Endothelial cell of umbilical vein (primary cell): ENCODE measurements at regions not wholly inside any gene's neighbourhood (a gene's known extent, or its start where the extent isn't known, plus 50 kb on each side); places are given as distances from the start of the nearest gene placed in this dataset.

Experiments
- BruUV-seq: library from RNA; stranded (reverse); fragments of 400-500 nt; replicated peaks from 2 replicates; lab custom pipeline; 2021; lab: Mats Ljungman, UMichigan
- CTCF ChIA-PET: fragments of 300-600, 350-600 bp; sonication (Branson Sonifier 250); formaldehyde crosslinking; loops from one replicate; lab custom pipeline; 2021; ENCODE audit warnings: antibody characterized with exemption, inconsistent platforms; lab: Charles Lee
- POLR2A ChIA-PET: fragments of 300-600, 350-600 bp; sonication (Branson Sonifier 250); formaldehyde crosslinking; loops from one replicate; lab custom pipeline; 2021; ENCODE audit warnings: antibody characterized with exemption, inconsistent platforms; lab: Charles Lee
- DNase-seq: peaks from one replicate; pipeline ENCODE4 v3.0.0-alpha.2; 2011; ENCODE audit warnings: low read depth, low spot score
- FAIRE-seq: peaks from 2 replicates; lab custom pipeline; 2011; peaks lifted over from hg19 to GRCh38; lab: Jason Lieb, UNC
- H2AFZ ChIP-seq: 2 replicates; pipeline ENCODE4 v1.6.0; 2012; ENCODE audit warnings: low read depth, low read length, control low read depth, inconsistent platforms
- H3K27ac ChIP-seq: 2 replicates; pipeline ENCODE4 v1.5.1; 2011; ENCODE audit warnings: low read depth, mild to moderate bottlenecking, control low read depth, low read length, moderate library complexity; ENCODE audit not compliant: insufficient read depth
- H3K27me3 ChIP-seq, 2 experiments: 2 replicates each; pipeline versions ENCODE4 v1.6.0 to v1.6.1; 2011; ENCODE audit warnings: low read length in 2 of 2, mixed read lengths in 1 of 2; ENCODE audit not compliant: control insufficient read depth in 2 of 2, insufficient read depth in 2 of 2
- H3K36me3 ChIP-seq, 2 experiments: 2 replicates in 1 of 2; 3 replicates in 1 of 2; pipeline ENCODE4 v1.5.1; 2011; ENCODE audit warnings: low read length in 2 of 2, mild to moderate bottlenecking in 1 of 2, moderate library complexity in 1 of 2; ENCODE audit not compliant: control insufficient read depth in 2 of 2, insufficient read depth in 2 of 2; ENCODE audit errors: extremely low read depth in 1 of 2
- H3K4me1 ChIP-seq: 3 replicates; pipeline ENCODE4 v1.5.1; 2011; ENCODE audit warnings: mild to moderate bottlenecking, low read length; ENCODE audit not compliant: control insufficient read depth, insufficient read depth; ENCODE audit errors: extremely low read depth
- H3K4me2 ChIP-seq: 2 replicates; pipeline ENCODE4 v1.6.1; 2011; ENCODE audit warnings: low read length, control low read depth, mixed read lengths; ENCODE audit not compliant: insufficient read depth
- H3K4me3 ChIP-seq, 3 experiments: fragments of 200-600 bp in 1 of 3; sonication (generic), shearing (Covaris generic) in 1 of 3; replicated peaks in 1 of 3; 2 replicates each; pipeline ENCODE4 v1.5.1; 2011 to 2016; ENCODE audit warnings: control low read depth in 3 of 3, low read length in 3 of 3, mild to moderate bottlenecking in 2 of 3, inconsistent platforms in 1 of 3, low read depth in 1 of 3, moderate library complexity in 1 of 3; ENCODE audit not compliant: insufficient read depth in 1 of 3
- H3K79me2 ChIP-seq: 2 replicates; pipeline ENCODE4 v1.6.0; 2012; ENCODE audit warnings: low read length, inconsistent platforms; ENCODE audit not compliant: control insufficient read depth, insufficient read depth
- H3K9ac ChIP-seq: replicated peaks from 2 replicates; pipeline ENCODE3; 2011; ENCODE audit warnings: low read length, control low read depth; ENCODE audit not compliant: insufficient read depth; ENCODE audit errors: extremely low read depth
- H3K9me1 ChIP-seq: replicated peaks from 3 replicates; pipeline ENCODE4 v1.6.0; 2011; ENCODE audit warnings: mild to moderate bottlenecking, low read length; ENCODE audit not compliant: control insufficient read depth, insufficient read depth; ENCODE audit errors: extremely low read depth
- H3K9me3 ChIP-seq: replicated peaks from 2 replicates; pipeline ENCODE4 v1.5.1; 2012; ENCODE audit warnings: low read length, inconsistent platforms; ENCODE audit not compliant: control insufficient read depth, insufficient read depth
- H4K20me1 ChIP-seq: replicated peaks from 2 replicates; pipeline ENCODE3; 2011; ENCODE audit warnings: mild to moderate bottlenecking, low read length; ENCODE audit not compliant: control insufficient read depth, insufficient read depth; ENCODE audit errors: extremely low read depth
- EZH2 ChIP-seq: IDR thresholded peaks from 2 replicates; pipeline ENCODE4 v1.6.1; 2012; ENCODE audit warnings: borderline replicate concordance, low read depth, mild to moderate bottlenecking, moderate library complexity, low read length, inconsistent platforms; ENCODE audit not compliant: severe bottlenecking
- FOS ChIP-seq: IDR thresholded peaks from 2 replicates; pipeline ENCODE4 v1.6.1; 2011; ENCODE audit warnings: mild to moderate bottlenecking, low read length, moderate library complexity, borderline replicate concordance; ENCODE audit not compliant: insufficient read depth
- GATA2 ChIP-seq: IDR thresholded peaks from 2 replicates; pipeline ENCODE4 v1.7.0; 2011; ENCODE audit warnings: low read depth, mild to moderate bottlenecking, moderate library complexity, mixed read lengths, low read length; ENCODE audit not compliant: insufficient read length, insufficient read depth
- JUN ChIP-seq: IDR thresholded peaks from 2 replicates; pipeline ENCODE4 v1.6.1; 2011; ENCODE audit warnings: borderline replicate concordance, low read depth; ENCODE audit not compliant: insufficient read length, insufficient read depth
- MYC ChIP-seq: IDR thresholded peaks from one replicate; pipeline ENCODE4 v1.6.1; 2011; ENCODE audit warnings: mild to moderate bottlenecking, low read depth, low read length
- POLR2A ChIP-seq: IDR thresholded peaks from 2 replicates; pipeline ENCODE4 v1.6.1; 2012; ENCODE audit warnings: low read depth, mild to moderate bottlenecking, control low read depth, low read length
- POLR2AphosphoS5 ChIP-seq: IDR thresholded peaks from 2 replicates; pipeline ENCODE4 v1.6.1; 2012; ENCODE audit warnings: low read depth, mild to moderate bottlenecking, control low read depth, low read length, moderate library complexity; ENCODE audit not compliant: insufficient read depth
- dilution Hi-C: fragments of 300-500 bp; cut with MboI; formaldehyde crosslinking; loops from one replicate; pipeline ENCODE4 v1.15.0; 2019; ENCODE audit warnings: low sequenced_read_pairs; ENCODE audit not compliant: extremely low pct_ligation_motif_present
- intact Hi-C: fragments of 100-400 bp; cut with micrococcal nuclease; formaldehyde crosslinking; loops from one replicate; pipeline ENCODE4 v1.10.0; 2022
- TF ChIP-seq, protein P1 (sequence below), 2 donors: IDR thresholded peaks; 1 replicate in 1 of 2; 2 replicates in 1 of 2; pipeline ENCODE4 v1.5.1; 2011; ENCODE audit warnings: low read length in 2 of 2, mild to moderate bottlenecking in 2 of 2, moderate library complexity in 2 of 2, control low read depth in 1 of 2, inconsistent platforms in 1 of 2, low read depth in 1 of 2; ENCODE audit not compliant: insufficient read depth in 1 of 2; ENCODE audit errors: extremely low read depth in 1 of 2
- TF ChIP-seq, protein P2 (sequence below): IDR thresholded peaks from 2 replicates; pipeline ENCODE4 v1.6.1; 2011; ENCODE audit not compliant: insufficient read depth, insufficient read length

DNA sequence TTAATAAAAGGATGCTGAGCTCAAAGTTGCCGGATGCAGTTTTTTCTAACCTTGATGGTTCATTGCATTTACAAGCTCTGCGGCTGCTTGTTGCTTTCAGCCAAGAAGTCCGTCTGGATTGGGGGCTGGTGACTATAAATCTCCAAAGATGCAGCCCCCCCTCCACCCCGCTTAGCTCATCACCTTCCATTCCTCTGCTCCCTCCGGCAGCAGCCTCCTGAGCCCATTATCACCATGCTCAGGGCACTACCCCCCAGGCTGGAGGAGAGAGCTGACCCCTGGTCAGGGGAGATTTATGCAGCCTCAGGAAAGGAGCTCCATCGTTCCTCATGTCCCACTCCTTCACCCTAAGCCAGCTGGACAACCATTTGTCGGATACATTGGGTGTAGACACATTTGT lies 55.3 kb upstream of the ZRANB1 start:
- Histone ChIP-seq H3K9me1 (no peaks in the 10 kb centered on the region), H4K20me1 (no peaks in the 10 kb centered on the region), H3K4me1 (no peaks in the 10 kb centered on the region), H3K36me3 (no peaks in the 10 kb centered on the region), H3K27ac (no peak overlapping the region), H3K27me3 (no peaks in the 10 kb centered on the region), H3K9me3 (no peaks in the 10 kb centered on the region), H3K9ac (no peak overlapping the region), H2AFZ (no peak overlapping the region), H3K79me2 (no peaks in the 10 kb centered on the region), H3K4me2 (no peak overlapping the region), H3K4me3 (no peak overlapping the region)
- POLR2A ChIA-PET, result interaction anchor here (0.6 kb wide), 1 partner anchor 30 kb away, joined by 4 read pairs; no protein-coding TSS in a partner anchor
- DNase-seq (no peak), FAIRE-seq (no peak)
- TF ChIP-seq MYC (no peak), POLR2A (no peak), POLR2AphosphoS5 (no peak), JUN (no peak), GATA2 (no peak), EZH2 (no peak), FOS (no peak)
- TF ChIP-seq, protein P1, sequence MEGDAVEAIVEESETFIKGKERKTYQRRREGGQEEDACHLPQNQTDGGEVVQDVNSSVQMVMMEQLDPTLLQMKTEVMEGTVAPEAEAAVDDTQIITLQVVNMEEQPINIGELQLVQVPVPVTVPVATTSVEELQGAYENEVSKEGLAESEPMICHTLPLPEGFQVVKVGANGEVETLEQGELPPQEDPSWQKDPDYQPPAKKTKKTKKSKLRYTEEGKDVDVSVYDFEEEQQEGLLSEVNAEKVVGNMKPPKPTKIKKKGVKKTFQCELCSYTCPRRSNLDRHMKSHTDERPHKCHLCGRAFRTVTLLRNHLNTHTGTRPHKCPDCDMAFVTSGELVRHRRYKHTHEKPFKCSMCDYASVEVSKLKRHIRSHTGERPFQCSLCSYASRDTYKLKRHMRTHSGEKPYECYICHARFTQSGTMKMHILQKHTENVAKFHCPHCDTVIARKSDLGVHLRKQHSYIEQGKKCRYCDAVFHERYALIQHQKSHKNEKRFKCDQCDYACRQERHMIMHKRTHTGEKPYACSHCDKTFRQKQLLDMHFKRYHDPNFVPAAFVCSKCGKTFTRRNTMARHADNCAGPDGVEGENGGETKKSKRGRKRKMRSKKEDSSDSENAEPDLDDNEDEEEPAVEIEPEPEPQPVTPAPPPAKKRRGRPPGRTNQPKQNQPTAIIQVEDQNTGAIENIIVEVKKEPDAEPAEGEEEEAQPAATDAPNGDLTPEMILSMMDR (IDR thresholded peaks at IDR 0.05; ENCODE audit: extremely low read depth in 1 of 2, insufficient read depth in 1 of 2, low read depth in 1 of 2, low read length in 2 of 2), result no peak
- TF ChIP-seq, protein P2, sequence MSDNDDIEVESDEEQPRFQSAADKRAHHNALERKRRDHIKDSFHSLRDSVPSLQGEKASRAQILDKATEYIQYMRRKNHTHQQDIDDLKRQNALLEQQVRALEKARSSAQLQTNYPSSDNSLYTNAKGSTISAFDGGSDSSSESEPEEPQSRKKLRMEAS, result no peak
- dilution Hi-C loops (no loop called here), intact Hi-C loops (no loop called here)
- CTCF ChIA-PET, result interaction anchor here (1.0 to 1.5 kb wide), 4 partner anchors 8 to 22 kb away, joined by 3 to 6 read pairs (median 3); no protein-coding TSS in a partner anchor
- no TSS peak for BruUV-seq
